Activated CD4-positive, CD25-positive, alpha-beta regulatory T cell treated with anti-CD3 and anti-CD28 coated beads, Interleukin-2, amount 50 U/mL, for 16 hours (primary cell): ENCODE measurements at regions not wholly inside any gene's neighbourhood (a gene's known extent, or its start where the extent isn't known, plus 50 kb on each side); places are given as distances from the start of the nearest gene placed in this dataset.

Source experiments
- DNase-seq: peaks from one replicate; pipeline ENCODE4 v3.0.0-alpha.2; 2020; ENCODE audit warnings: low read depth, low spot score

GRCh38 chr14:65318636-65319506 is 93.7 kb upstream of the FUT8 start:
- DNase-seq: no peak

GRCh38 chr14:65320661-65321308 is 91.7 kb upstream of the FUT8 start:
- DNase-seq: no peak

GRCh38 chr14:65321370-65321875 is 91.1 kb upstream of the FUT8 start:
- DNase-seq: no peak

GRCh38 chr14:65329481-65329880 is 83.0 kb upstream of the FUT8 start:
- DNase-seq: no peak

GRCh38 chr14:65329911-65330310 is 82.6 kb upstream of the FUT8 start:
- no peak for DNase-seq

GRCh38 chr14:65330416-65330815 is 82.1 kb upstream of the FUT8 start:
- no peak for DNase-seq

GRCh38 chr14:65331652-65332051 is 80.9 kb upstream of the FUT8 start:
- no peak for DNase-seq

- no peak for DNase-seq
Measured at GRCh38 chr14:65332141-65332871, 80.2 kb upstream of the FUT8 start.

- DNase-seq: no peak
Measured at GRCh38 chr14:65333943-65334687, 78.4 kb upstream of the FUT8 start.

- no peak for DNase-seq
Measured at GRCh38 chr14:65334765-65335410, 77.6 kb upstream of the FUT8 start.

- DNase-seq: no peak
Measured at GRCh38 chr14:65335411-65335947, 77.1 kb upstream of the FUT8 start.

- DNase-seq: peak; percentile 7
Measured at GRCh38 chr14:65336191-65336591, 76.3 kb upstream of the FUT8 start.

- no peak for DNase-seq
Measured at GRCh38 chr14:65339866-65340265, 72.7 kb upstream of the FUT8 start.

GRCh38 chr14:65344011-65344410 is 68.5 kb upstream of the FUT8 start:
- no peak for DNase-seq

GRCh38 chr14:65345266-65345665 is 67.3 kb upstream of the FUT8 start:
- DNase-seq: no peak

- no peak for DNase-seq
Measured at GRCh38 chr14:65346474-65346873, 66.1 kb upstream of the FUT8 start.

GRCh38 chr14:65346895-65347294 is 65.6 kb upstream of the FUT8 start:
- DNase-seq: no peak

GRCh38 chr14:65348137-65348536 is 64.4 kb upstream of the FUT8 start:
- no peak for DNase-seq

GRCh38 chr14:65349100-65349499 is 63.4 kb upstream of the FUT8 start:
- DNase-seq: no peak

GRCh38 chr14:65351493-65352194 is 60.9 kb upstream of the FUT8 start:
- DNase-seq: no peak
